ENCODE measurements at regions not wholly inside any gene's neighbourhood (a gene's known extent, or its start where the extent isn't known, plus 50 kb on each side); places are given as distances from the start of the nearest gene placed in this dataset.

- TF ChIP-seq ZNF560 (tag by site-specific recombination; IDR thresholded peaks at IDR 0.05; ENCODE audit: borderline replicate concordance) (no peak), PATZ1 (tag by site-specific recombination; IDR thresholded peaks at IDR 0.05) (no peak), CTCF (tag by site-specific recombination; IDR thresholded peaks at IDR 0.05) (no peak), ZNF776 (tag by site-specific recombination; IDR thresholded peaks at IDR 0.05; ENCODE audit: borderline replicate concordance) (no peak), ZNF302 (tag by site-specific recombination; IDR thresholded peaks at IDR 0.05; ENCODE audit: low read depth) (no peak), ZNF777 (tag by site-specific recombination; IDR thresholded peaks at IDR 0.05; ENCODE audit: borderline replicate concordance) (no peak), ZNF274 (IDR thresholded peaks at IDR 0.05; ENCODE audit: low read length) (no peak), ZNF274 (tag by site-specific recombination; IDR thresholded peaks at IDR 0.05; ENCODE audit: borderline replicate concordance) (no peak), ZNF416 (tag by site-specific recombination; IDR thresholded peaks at IDR 0.05) (no peak), ZNF580 (tag by site-specific recombination; IDR thresholded peaks at IDR 0.05) (no peak), ZNF558 (tag by site-specific recombination; IDR thresholded peaks at IDR 0.05) (no peak), ZNF140 (tag by site-specific recombination; IDR thresholded peaks at IDR 0.05) (no peak)
These were observed 71.2 kb upstream of the FKBP1C start for GRCh38 chr6:63140114-63140513.
